Stimulated activated CD8-positive, alpha-beta memory T cell treated with anti-CD3 and anti-CD28 coated beads, Interleukin-15, amount 100 ng/mL, for 4 hours (primary cell): ENCODE measurements at regions not wholly inside any gene's neighbourhood (a gene's known extent, or its start where the extent isn't known, plus 50 kb on each side); places are given as distances from the start of the nearest gene placed in this dataset.
"Not testable (repeated sequence)": the region's sequence is repeated elsewhere in the genome, so short reads cannot be mapped to it uniquely, and the experiment has no call there.

Experiments used
- DNase-seq, 2 donors: peaks; one replicate each; pipeline ENCODE4 v3.0.0-alpha.2; 2020; ENCODE audit warnings: low read depth in 2 of 2

GRCh38 chr5:127213231-127213630 lies 77.4 kb upstream of the MEGF10 start:
- DNase-seq = no peak

GRCh38 chr5:127216143-127216542 lies 74.5 kb upstream of the MEGF10 start:
- DNase-seq = no peak

- DNase-seq = no peak
These were observed 73.5 kb upstream of the MEGF10 start for GRCh38 chr5:127216898-127217675.

GRCh38 chr5:127221936-127222335 lies 68.7 kb upstream of the MEGF10 start:
- DNase-seq = not testable (repeated sequence)

GRCh38 chr5:127222571-127223156 lies 67.9 kb upstream of the MEGF10 start:
- DNase-seq = not testable (repeated sequence)

- no peak for DNase-seq
These were observed 67.2 kb upstream of the MEGF10 start for GRCh38 chr5:127223256-127223974.

GRCh38 chr5:127227881-127228280 lies 62.7 kb upstream of the MEGF10 start:
- no peak for DNase-seq

GRCh38 chr5:127228540-127229184 lies 61.9 kb upstream of the MEGF10 start:
- DNase-seq = no peak

- DNase-seq = peak; percentile 1 to 16
These were observed 61.3 kb upstream of the MEGF10 start for GRCh38 chr5:127229185-127229889.

- no peak for DNase-seq
These were observed 59.5 kb upstream of the MEGF10 start for GRCh38 chr5:127231118-127231517.

GRCh38 chr5:127233590-127233989 lies 57.0 kb upstream of the MEGF10 start:
- no peak for DNase-seq

- no peak for DNase-seq
These were observed 55.5 kb upstream of the MEGF10 start for GRCh38 chr5:127235136-127235535.

GRCh38 chr5:127236254-127236653 lies 54.3 kb upstream of the MEGF10 start:
- DNase-seq = no peak
